ENCODE measurements at regions not wholly inside any gene's neighbourhood (a gene's known extent, or its start where the extent isn't known, plus 50 kb on each side); places are given as distances from the start of the nearest gene placed in this dataset.

DNA sequence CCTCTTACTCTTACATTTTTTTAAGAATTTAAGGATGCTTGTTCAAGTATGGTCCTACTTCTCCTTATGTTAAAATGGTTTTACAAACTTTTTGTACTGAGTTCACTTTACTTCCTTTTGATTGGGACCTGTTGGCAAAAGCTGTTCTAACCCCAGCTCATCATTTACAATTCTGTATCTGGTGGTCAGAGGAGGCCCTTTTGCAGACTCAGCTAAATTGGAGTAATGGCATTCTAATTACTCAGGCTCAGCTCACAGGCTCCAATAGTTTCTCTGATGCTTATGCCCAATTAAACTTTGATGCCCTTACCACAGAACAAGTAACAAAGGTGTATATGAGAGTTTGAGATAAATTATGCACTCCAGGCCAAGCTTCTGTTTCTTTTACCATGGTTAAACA lies 1632.0 kb downstream of the UQCRFS1 start:
- DNase-seq (ENCODE audit: low read depth) = no peak
